Activated T-cell treated with anti-CD3 and anti-CD28 coated beads for 24 hours (primary cell): ENCODE measurements at regions not wholly inside any gene's neighbourhood (a gene's known extent, or its start where the extent isn't known, plus 50 kb on each side); places are given as distances from the start of the nearest gene placed in this dataset.
"Not testable (repeated sequence)": the region's sequence is repeated elsewhere in the genome, so short reads cannot be mapped to it uniquely, and the experiment has no call there.

Experiments used
- DNase-seq: peaks from one replicate; pipeline ENCODE4 v3.0.0-alpha.2; 2020; ENCODE audit warnings: low read depth

- not testable (repeated sequence) for DNase-seq
Measured at GRCh38 chr15:84547150-84547549, 53.7 kb upstream of the ZSCAN2 start.

GRCh38 chr15:84550503-84550902 is 50.3 kb upstream of the ZSCAN2 start:
- not testable (repeated sequence) for DNase-seq
